HG02798 (cell line): ENCODE measurements at regions not wholly inside any gene's neighbourhood (a gene's known extent, or its start where the extent isn't known, plus 50 kb on each side); places are given as distances from the start of the nearest gene placed in this dataset.
"Not testable (repeated sequence)": the region's sequence is repeated elsewhere in the genome, so short reads cannot be mapped to it uniquely, and the experiment has no call there.

Experiments used
- ATAC-seq: cut with Tn5 transposase; IDR thresholded peaks from one replicate; pipeline ENCODE4 v1.9.1; 2021; ENCODE audit warnings: mild to moderate bottlenecking; ENCODE audit not compliant: unreplicated experiment, poor library complexity

DNA sequence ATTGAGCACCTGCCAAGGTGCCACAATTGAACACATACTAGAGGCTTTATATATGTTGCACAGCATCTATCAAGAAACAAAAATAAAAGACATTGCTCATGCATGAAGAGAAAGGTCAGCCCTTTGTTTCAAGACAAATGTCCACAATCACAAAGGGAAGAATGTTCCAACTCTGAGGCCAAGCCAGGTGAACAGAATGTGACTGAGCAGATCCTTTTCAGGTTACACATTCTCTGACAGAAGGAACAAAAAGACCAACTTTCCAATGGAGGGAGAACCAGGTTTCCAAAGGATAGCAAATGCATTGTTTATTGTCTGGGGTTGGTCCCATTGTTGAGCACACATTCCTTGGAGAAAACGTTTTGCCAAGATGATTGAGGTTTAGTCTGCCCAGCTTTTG lies 50.2 kb upstream of the FAM174B start:
- ATAC-seq = no peak

GRCh38 chr15:92706201-92706600 lies 50.6 kb upstream of the FAM174B start:
- no peak for ATAC-seq

DNA sequence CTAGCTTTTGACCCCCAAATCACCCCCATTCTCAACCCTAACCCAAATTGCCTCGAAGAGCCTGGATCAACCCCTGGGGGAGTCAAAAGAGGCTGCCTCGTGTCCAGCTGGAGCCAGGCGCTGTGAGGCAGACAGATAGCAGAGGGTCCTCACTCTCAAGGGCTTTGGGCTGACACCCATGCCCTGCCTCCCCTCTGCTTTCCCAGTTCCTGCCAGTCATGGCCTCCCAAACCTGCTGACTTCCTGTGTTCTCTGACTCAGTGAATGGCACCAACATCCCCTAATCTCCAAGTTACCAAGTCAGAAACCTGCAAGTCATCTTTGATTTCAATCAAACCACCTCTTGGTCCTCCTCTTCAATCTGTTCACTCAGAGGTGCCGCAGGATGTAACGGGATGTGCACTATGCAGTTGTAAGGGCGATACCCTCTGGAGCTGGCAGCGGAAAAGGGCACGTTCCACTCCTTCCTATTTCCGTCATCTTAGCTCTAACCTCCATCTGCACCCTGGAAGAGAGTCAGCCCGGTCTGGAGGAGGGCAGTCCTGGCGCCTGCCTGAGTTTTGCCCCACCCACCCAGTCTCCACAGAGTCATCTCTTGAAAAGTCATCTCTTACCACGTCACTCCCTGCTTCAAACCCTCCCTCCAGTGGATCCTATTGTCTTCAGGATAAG lies 52.4 kb upstream of the FAM174B start:
- no peak for ATAC-seq

DNA sequence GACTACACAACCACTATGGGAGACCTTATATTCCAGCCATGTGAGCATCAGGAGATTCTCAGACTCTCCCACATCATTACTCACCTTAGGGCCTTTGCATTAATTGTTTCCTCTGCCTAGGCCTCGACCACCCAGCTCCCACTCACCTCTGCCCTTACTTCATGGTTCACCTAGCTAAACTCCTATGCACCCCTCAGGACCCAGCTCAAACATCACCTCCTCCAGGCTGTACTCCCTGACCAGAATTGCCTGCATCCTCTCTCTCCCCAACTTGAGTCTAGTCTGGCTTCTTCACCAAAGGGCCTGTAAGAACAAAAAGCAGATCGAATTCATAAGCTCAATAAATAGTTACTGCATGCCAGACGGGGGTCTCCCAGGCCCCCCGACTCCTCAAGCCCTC lies 53.1 kb upstream of the FAM174B start:
- ATAC-seq = no peak

DNA sequence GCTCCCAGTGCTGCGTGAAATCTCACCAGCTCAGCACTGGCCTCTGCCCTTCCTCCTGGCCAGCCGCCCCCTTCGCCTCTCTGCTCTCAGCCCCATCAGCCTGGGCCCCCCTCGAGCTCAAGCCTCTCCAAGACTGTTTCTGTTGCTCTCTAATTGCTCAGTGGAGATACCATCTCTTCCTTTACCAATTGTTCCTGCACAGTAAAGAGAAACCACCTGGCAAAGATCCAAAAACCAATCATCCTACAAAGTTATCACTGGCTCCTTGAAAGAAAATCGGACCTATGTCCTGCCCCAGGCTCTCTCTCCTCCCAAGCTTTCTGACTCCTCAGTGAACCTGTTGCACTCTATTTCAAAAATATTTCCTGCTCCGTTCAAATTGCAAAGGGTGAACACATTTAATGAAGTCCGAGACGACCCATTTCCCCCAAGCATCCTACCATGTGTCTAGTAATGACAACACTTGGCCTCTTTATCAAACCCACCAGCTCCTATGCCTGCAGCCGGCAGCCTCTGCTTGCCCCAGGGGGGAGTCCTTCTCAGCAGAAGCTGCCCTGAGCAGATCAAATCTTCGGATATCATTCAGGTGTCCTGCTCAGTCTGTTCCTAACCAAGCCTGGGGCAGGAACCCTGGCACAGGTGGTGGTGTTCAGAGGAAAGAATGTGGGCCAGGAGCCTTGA lies 53.7 kb upstream of the FAM174B start:
- ATAC-seq = no peak

DNA sequence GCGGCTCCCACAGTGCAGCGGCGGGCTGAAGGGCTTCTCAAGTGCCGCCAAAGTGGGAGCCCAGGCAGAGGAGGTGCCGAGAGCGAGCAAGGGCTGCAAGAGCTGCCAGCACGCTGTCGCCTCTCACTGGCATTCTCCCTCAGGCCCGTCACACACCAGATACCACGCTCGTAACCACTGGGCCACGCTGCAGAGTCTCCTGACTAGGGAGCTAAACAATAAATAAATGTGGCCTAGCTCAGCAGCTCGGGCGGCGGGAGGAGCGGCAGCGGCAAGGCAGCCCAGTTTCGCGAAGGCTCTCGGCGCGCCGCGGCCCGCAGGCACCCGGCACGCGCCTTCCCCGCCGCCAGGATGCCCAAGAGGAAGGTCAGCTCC lies 55.9 kb upstream of the FAM174B start:
- no peak for ATAC-seq

GRCh38 chr15:92714077-92714476 lies 58.5 kb upstream of the FAM174B start:
- ATAC-seq = peak; percentile 20

DNA sequence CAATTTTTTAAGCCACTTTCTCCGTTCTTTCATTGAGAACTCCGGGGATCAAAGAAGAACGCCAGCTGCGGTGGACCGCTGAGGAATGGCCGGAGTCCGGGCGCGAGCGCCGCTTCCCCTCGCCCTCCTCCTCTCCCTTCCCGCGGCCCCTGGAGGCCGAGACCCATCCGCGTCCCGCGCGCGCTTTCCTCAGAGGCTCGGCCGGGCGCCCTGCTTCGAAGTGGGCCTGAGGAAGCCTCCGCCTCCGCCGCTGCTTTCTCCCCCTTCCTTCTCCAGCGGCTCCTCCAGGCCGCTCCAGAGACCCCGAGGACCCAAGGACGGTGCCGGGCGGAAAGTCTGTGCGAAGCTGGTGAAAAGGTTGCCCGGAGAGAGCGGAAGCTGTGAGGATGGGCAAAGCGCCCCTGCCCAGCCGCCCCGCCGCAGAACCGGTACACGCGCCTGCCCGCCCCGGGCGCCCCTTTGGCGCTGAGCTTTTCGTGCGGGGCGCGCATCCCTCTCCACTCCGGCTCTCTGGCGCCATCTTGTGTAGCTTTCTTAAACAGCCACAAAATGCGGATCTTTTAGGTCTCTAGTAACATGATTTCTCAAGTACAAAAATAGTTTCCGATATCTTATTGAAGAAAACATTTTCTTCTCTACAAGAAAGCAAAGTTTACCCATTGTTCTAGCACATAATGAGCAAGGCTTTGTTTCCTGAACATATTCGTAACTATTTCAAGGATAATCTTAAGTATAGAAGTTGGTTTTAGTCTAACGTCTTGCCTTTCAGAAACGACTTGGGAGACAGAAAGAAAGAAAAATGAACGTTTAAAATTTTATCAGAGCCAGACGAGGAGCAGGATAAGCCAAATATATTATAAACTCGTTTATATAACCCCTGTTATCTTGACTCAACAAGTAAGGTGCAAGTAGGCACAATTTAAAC lies 59.2 kb upstream of the FAM174B start:
- ATAC-seq = peak; percentile 78

DNA sequence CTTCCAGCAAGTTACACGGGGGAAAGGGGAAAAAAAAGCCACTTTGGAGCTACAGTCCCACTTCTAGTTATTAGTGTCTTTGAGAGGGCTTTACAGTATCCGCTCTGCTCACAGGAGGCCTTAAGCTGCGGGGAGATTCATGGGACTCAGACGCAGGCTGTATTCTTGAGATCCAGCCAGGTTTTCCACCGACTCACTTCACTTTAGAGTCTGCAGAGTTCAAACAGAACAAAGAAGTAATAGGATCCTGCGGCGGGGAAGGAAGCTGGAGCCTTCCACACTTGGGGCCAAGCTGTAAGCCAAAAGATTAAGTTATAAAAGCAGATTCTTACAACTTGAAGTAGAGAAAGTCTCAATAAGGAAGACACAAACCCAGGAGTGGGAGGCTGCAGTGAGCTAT lies 60.2 kb upstream of the FAM174B start:
- no peak for ATAC-seq

GRCh38 chr15:92719021-92719420 lies 63.4 kb upstream of the FAM174B start:
- ATAC-seq = no peak

DNA sequence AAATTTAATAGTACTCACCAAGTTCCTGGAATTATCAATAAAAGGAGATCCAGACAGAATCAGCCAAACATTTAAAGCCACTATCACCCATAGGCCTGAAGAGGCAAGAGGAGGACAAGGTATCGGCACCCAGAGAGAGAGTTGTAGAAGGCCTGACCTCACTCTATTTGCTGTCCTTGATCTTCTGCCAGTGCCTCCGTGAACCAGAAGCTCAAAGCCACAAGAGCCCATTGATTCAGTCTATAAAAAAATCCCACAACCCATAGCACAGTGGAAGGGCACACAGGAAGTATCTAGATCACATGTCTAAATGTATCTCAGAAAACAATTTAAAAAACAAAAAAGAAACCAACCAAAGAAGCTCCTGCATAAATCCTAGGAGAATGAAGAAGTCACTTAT lies 68.6 kb upstream of the FAM174B start:
- no peak for ATAC-seq

DNA sequence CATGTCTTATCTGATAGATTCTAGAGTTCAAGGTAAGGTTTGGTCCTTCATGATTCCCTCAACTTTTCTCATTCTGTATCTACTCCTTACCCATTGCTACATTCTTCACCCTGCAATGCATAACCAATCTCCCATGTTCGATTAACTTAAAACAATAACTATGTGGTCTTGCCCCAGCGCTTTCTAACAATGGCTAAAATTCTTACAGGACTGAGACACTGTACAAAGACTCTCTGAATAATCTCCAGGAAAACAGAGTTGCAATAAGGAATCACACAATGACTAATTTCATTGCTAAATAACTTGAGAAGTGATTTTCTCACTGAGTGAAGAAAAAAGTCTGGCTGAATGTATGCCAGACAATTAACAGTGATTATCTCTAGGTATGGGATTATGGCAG lies 69.6 kb upstream of the FAM174B start:
- ATAC-seq = no peak

- ATAC-seq = no peak
Observed at GRCh38 chr15:92728266-92728665, 72.7 kb upstream of the FAM174B start.

DNA sequence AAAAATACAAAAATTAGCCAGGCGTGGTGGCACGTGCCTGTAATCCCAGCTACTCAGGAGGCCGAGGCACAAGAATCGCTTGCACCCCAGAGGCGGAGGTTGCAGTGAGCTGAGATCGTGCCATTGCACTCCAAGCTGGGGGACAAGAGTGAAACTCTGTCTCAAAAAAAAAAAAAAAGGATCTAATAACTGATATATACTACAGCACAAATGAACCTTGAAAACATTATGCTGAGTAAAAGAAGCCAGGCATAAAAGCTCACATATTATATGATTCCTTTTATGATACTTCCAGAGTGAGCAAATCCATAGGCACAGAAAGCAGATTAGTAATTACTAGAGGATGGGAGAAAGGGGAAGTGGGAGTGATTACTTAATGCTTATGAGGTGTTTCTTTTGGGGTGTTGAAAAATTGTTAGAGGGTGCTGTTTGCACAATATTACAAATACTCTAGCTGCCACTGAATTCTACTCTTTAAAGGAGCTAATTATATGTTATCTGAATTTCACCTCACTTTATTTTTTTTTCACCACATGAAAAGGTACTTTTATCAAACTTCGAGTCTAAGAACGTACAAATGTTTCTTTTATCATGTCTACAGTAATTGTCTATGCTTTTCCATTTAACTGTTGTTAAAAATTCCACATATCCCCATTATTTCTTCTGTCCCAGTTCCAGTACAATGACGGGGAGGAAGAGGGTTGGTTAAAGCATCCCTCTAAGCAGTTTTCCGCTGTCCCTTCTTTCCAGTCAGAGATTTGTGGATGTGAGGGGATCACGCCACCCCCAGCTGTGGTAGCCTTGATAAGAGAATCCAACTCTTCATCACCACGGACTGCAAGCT lies 77.7 kb upstream of the FAM174B start:
- no peak for ATAC-seq

GRCh38 chr15:92733934-92734521 lies 78.5 kb upstream of the FAM174B start:
- no peak for ATAC-seq

GRCh38 chr15:92739246-92739645 lies 83.7 kb upstream of the FAM174B start:
- not testable (repeated sequence) for ATAC-seq

DNA sequence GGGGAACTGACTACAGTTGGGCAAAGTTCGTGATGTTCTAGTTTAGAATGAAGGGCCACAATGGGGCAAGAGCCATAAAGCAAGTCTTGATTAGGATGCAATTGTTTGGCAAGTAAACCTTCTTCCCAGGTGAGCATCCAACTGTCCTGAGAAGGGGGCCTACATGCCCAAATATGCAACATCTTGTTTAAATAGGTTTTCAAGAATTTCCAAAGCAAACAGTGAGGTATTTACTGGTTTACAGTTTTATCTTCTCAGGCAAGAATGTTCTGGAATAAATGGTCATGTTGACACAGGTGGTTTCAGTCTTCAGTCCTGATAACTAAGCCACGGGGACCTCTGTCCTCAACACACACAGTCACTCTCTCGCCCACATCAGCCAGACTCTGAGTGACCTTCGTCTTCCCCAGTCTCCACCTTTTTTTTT lies 90.3 kb upstream of the FAM174B start:
- ATAC-seq = no peak

- no peak for ATAC-seq
Observed at GRCh38 chr15:92747047-92747446, 91.5 kb upstream of the FAM174B start.

GRCh38 chr15:92749216-92749615 lies 93.6 kb upstream of the FAM174B start:
- ATAC-seq = no peak

DNA sequence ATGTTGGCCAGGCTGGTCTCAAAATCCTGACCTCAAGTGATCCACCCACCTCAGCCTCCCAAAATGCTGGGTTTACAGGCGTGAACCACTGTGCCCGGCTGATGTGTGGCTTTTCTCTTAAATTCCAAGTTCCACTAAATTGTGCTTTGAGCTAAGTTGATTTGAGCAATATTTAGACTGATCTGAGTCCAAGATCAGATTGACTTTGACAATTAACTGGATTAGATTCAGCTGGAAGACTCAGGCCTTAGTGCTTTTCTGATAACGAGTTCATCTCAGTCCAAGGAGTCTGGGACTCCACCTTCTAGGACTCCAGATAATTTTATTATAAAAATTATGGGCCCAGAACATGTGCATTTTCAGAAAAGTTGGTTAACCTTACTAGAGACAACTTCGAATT lies 94.4 kb upstream of the FAM174B start:
- no peak for ATAC-seq
